Gastrocnemius medialis (tissue), 4 donors: ENCODE measurements at regions not wholly inside any gene's neighbourhood (a gene's known extent, or its start where the extent isn't known, plus 50 kb on each side); places are given as distances from the start of the nearest gene placed in this dataset.

Experiments used
- ATAC-seq, 2 donors: fragments of 150-250 bp; one replicate each; pipeline ENCODE4 v1.9.1; 2016
- DNase-seq, 2 donors: peaks; one replicate each; pipeline ENCODE4 v3.0.0-alpha.2; 2019
- H3K27ac ChIP-seq, 4 donors: fragments of 200-600 bp; sonication (generic); 1 replicate in 1 of 4; 2 replicates in 3 of 4; pipeline ENCODE4 v1.5.1; 2016 to 2018; ENCODE audit warnings: mild to moderate bottlenecking in 2 of 4, moderate library complexity in 1 of 4
- H3K27me3 ChIP-seq, 3 donors: fragments of 200-600 bp; sonication (generic) in 2 of 3; 1 replicate in 1 of 3; 2 replicates in 2 of 3; pipeline versions ENCODE4 v1.5.1 to v1.6.0; 2016 to 2019; ENCODE audit warnings: mild to moderate bottlenecking in 1 of 3, moderate library complexity in 1 of 3
- H3K36me3 ChIP-seq, 2 donors: fragments of 200-600 bp; sonication (generic) in 1 of 2; one replicate each; pipeline ENCODE4 v1.5.1; 2017 to 2018
- H3K4me1 ChIP-seq, 2 donors: fragments of 200-600 bp; sonication (generic) in 1 of 2; one replicate each; pipeline ENCODE4 v1.5.1; 2016 to 2017; ENCODE audit warnings: mild to moderate bottlenecking in 2 of 2
- H3K4me3 ChIP-seq, 4 donors: fragments of 200-600 bp; sonication (generic) in 3 of 4; 1 replicate in 1 of 4; 2 replicates in 3 of 4; pipeline ENCODE4 v1.5.1; 2016 to 2019; ENCODE audit warnings: mild to moderate bottlenecking in 2 of 4
- H3K9me3 ChIP-seq, 3 donors: fragments of 200-600 bp; sonication (generic) in 2 of 3; 1 replicate in 1 of 3; 2 replicates in 2 of 3; pipeline ENCODE4 v1.5.1; 2016 to 2019
- CTCF ChIP-seq, 5 experiments: fragments of 450-650 bp in 3 of 5; fragments of 200-600 bp in 2 of 5; sonication (generic) in 2 of 5; IDR thresholded peaks in 4 of 5; conservative IDR thresholded peaks in 1 of 5; 1 replicate in 4 of 5; 2 replicates in 1 of 5; pipeline ENCODE4 v1.5.1; 2016 to 2019; ENCODE audit warnings: antibody characterized with exemption in 5 of 5, mild to moderate bottlenecking in 3 of 5, moderate library complexity in 3 of 5
- POLR2A ChIP-seq, 2 donors: fragments of 450-650 bp; IDR thresholded peaks; one replicate each; pipeline ENCODE4 v1.6.1; 2017; ENCODE audit warnings: antibody characterized with exemption in 2 of 2, mild to moderate bottlenecking in 2 of 2, moderate library complexity in 2 of 2
- in situ Hi-C, 4 donors: fragments of 200-750 bp; cut with MboI; loops; one replicate each; pipeline versions ENCODE4 v1.15.0 to v1.8.0; 2017; ENCODE audit warnings: low sequenced_read_pairs in 4 of 4
- intact Hi-C: fragments of 100-400 bp; cut with DNase I; formaldehyde crosslinking; loops from one replicate; pipeline ENCODE4 v1.15.1; 2023; ENCODE audit warnings: low total_unique reads

GRCh38 chr3:153960458-153961074, 160.6 kb upstream of the ARHGEF26 start:
- in situ Hi-C loops: no loop called here

DNA sequence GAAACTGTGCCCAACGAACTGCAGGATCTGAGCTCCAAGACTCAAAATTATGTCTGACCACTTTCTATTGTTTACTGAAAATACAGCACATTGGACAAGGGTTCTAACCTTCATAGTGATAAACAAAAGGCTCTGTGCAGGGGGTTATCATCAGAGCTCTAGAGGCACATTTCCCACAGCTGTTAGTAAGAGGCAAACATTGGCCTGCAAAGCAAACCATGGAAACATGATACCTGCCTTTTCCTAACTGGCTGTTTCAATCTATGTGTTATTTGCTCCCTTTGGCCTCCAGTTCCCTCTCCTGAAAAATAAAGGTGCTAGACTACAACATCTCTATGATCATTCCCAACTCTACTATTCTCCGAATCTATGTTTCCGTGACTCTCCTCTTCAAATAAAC, 159.7 kb upstream of the ARHGEF26 start:
- no peaks in the 10 kb centered on the region for H3K27me3 ChIP-seq

More at GRCh38 chr3:153960458-153961074, 160.6 kb upstream of the ARHGEF26 start:
- Histone ChIP-seq H3K4me3 (no peak overlapping the region), H3K27me3 (no peaks in the 10 kb centered on the region), H3K27ac (no peak overlapping the region), H3K4me1 (no peaks in the 10 kb centered on the region), H3K9me3 (no peaks in the 10 kb centered on the region), H3K36me3 (no peaks in the 10 kb centered on the region)
- intact Hi-C loops: no loop called here
- DNase-seq (no peak), ATAC-seq (no peak)
- TF ChIP-seq POLR2A (IDR thresholded peaks at IDR 0.05) (no peak), CTCF (IDR thresholded peaks at IDR 0.05 in 4 of 5, conservative IDR thresholded peaks at IDR 0.05 in 1 of 5) (no peak)

GRCh38 chr3:153963012-153963411, 158.2 kb upstream of the ARHGEF26 start:
- DNase-seq (no peak), ATAC-seq (no peak)
- Histone ChIP-seq H3K27me3 (no peaks in the 10 kb centered on the region), H3K36me3 (no peaks in the 10 kb centered on the region), H3K4me3 (no peak overlapping the region), H3K27ac (no peak overlapping the region), H3K9me3 (no peaks in the 10 kb centered on the region), H3K4me1 (no peaks in the 10 kb centered on the region)
- in situ Hi-C loops (no loop called here), intact Hi-C loops (no loop called here)
- TF ChIP-seq CTCF (IDR thresholded peaks at IDR 0.05 in 4 of 5, conservative IDR thresholded peaks at IDR 0.05 in 1 of 5) (no peak), POLR2A (IDR thresholded peaks at IDR 0.05) (no peak)

More for the DNA sequence above, 159.7 kb upstream of the ARHGEF26 start:
- H3K27ac ChIP-seq: no peak overlapping the region
- H3K36me3 ChIP-seq: no peaks in the 10 kb centered on the region
- intact Hi-C loops (no loop called here), in situ Hi-C loops (no loop called here)
- no peak for DNase-seq
- no peaks in the 10 kb centered on the region for H3K9me3 ChIP-seq
- ATAC-seq: no peak
- no peak overlapping the region for H3K4me3 ChIP-seq
- no peaks in the 10 kb centered on the region for H3K4me1 ChIP-seq
- TF ChIP-seq POLR2A (IDR thresholded peaks at IDR 0.05) (no peak), CTCF (IDR thresholded peaks at IDR 0.05 in 4 of 5, conservative IDR thresholded peaks at IDR 0.05 in 1 of 5) (no peak)

DNA sequence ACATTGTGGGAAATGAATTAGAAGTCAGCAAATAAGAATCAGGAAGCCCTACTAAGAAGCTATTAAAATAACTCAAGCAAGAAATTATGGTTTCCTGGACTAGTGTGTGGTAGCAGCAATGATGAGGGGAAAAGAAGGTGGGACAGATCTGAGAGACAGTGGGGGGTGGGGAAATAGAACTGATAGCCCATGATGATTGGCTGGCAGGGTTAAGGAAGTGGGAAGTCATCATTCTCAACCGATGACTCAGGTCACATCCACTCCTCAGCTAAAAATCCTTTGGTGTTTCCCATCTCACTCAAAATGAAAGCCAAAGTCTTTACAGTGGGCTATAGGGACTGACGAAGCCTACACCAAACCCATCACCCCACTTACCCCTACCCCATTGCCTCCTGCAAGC, 153.9 kb upstream of the ARHGEF26 start:
- Histone ChIP-seq H3K9me3 (no peaks in the 10 kb centered on the region), H3K4me1 (no peaks in the 10 kb centered on the region), H3K27ac (no peak overlapping the region), H3K4me3 (no peak overlapping the region), H3K27me3 (no peaks in the 10 kb centered on the region), H3K36me3 (no peaks in the 10 kb centered on the region)
- in situ Hi-C loops: no loop called here
- ATAC-seq: no peak
- DNase-seq: no peak
- TF ChIP-seq POLR2A (IDR thresholded peaks at IDR 0.05) (no peak), CTCF (IDR thresholded peaks at IDR 0.05 in 4 of 5, conservative IDR thresholded peaks at IDR 0.05 in 1 of 5) (no peak)
- intact Hi-C loops: no loop called here

DNA sequence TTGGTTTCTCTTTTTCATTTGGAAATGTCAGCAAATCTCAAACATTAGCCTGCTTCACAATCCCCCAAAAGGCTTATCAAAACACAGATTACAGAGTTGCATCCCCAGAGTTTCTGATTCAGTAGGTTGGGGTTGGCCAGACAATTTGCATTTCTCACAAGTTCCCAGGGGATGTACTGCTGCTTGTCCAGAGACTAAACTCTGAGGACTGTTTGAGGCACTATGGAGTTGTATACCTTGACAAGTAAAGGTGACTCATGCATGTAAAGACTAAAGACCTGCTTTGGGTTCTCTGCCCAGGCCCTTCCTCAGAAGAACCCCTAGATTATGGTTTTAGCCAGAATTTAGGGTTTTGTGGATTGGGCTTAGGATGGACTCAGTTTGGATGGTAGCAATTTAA, 151.1 kb upstream of the ARHGEF26 start:
- in situ Hi-C loops (no loop called here), intact Hi-C loops (no loop called here)
- ATAC-seq: no peak
- Histone ChIP-seq H3K4me3 (no peak overlapping the region), H3K9me3 (no peaks in the 10 kb centered on the region), H3K4me1 (no peaks in the 10 kb centered on the region), H3K27ac (no peak overlapping the region), H3K36me3 (no peaks in the 10 kb centered on the region), H3K27me3 (no peaks in the 10 kb centered on the region)
- TF ChIP-seq POLR2A (IDR thresholded peaks at IDR 0.05) (no peak), CTCF (IDR thresholded peaks at IDR 0.05 in 4 of 5, conservative IDR thresholded peaks at IDR 0.05 in 1 of 5) (no peak)
- DNase-seq: no peak
